ENCODE measurements at regions not wholly inside any gene's neighbourhood (a gene's known extent, or its start where the extent isn't known, plus 50 kb on each side); places are given as distances from the start of the nearest gene placed in this dataset.

DNA sequence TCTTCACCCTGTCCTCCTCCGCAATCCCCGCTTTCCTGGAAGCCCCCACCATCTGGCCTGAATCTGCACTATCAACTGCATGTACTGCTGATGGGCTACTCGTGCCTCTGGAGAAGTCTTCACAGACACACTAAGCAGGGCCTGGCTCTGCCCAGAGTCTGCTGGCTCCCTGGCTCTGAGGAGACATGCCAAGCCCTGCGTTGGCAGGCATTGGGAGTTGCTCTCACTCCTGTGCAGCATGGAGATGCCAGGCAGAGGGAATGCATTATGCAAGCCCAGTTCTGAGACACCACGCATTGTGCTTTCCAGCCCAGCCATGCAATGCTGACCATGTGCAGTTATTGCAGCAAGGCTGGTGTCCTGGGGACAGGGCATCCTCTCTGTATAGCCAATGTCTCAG lies 314.6 kb downstream of the CXCL12 start:
- Mint-ChIP-seq H3K4me3 (no peak overlapping the region), H3K4me1 (ENCODE audit: low read depth) (no peaks in the 10 kb centered on the region), H3K27me3 (peaks cover 3% of the 10 kb centered on the region), H3K36me3 (no peaks in the 10 kb centered on the region), H3K27ac (no peak overlapping the region), H3K9me3 (ENCODE audit: low read depth) (no peaks in the 10 kb centered on the region)

DNA sequence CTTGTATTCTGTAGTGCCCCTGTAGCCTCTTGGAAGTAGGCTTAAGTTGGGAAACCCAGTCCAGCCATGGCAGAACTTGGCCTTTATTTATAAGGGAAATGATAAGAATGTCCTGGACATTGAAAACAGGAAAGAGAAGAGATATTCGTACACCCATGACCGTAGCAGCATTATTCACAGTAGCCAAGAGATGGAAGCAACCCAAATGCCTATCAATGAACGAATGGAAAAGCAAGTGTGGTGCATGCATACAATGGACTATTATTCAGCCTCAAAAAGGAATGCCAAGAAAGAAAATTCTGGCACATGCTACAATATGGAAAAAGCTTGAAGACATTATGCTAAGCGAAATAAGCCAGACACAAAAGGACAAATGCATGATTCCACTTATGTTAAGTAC lies 315.3 kb downstream of the CXCL12 start:
- Mint-ChIP-seq H3K9me3 (ENCODE audit: low read depth) (no peaks in the 10 kb centered on the region), H3K27me3 (peaks cover 3% of the 10 kb centered on the region), H3K4me3 (no peak overlapping the region), H3K27ac (no peak overlapping the region), H3K36me3 (no peaks in the 10 kb centered on the region), H3K4me1 (ENCODE audit: low read depth) (no peaks in the 10 kb centered on the region)

DNA sequence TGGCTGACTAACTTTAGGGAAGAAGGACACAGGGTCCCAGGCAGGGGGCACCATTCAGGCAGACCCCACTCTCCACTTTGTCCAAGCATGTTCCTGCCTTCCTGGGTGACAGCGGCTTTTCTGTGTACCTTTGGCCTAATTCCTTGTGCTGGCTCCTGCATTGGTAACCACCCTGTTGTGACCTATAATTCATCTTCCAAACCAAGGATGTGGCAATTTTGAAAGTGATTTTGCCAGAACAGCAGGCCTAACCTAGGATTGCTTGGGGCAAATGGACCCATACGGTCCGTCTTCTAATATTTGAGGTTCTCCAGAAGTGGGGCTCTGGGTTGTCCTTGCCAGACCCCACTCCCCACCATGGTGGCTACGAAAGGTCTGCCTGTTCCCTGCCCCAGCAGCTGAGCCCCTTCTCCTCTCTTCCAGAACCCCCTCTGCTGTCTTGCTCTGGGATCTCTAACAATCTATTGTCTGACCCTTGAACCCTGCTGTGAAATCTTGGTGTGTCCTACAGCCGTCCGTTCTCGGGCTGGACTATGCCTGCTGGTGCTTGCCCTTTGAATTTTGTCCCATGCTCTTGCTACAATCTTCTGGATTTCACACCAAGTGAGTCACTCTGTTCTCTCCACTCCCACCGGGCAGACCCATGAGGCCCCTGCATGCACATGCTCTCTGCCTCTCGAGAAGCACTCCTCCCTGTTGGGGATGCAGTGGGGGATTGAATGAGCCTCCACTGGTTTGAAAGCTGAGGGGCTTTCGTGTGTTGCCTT lies 316.0 kb downstream of the CXCL12 start:
- no peaks in the 10 kb centered on the region for H3K9me3 Mint-ChIP-seq (ENCODE audit: low read depth)
- H3K27me3 Mint-ChIP-seq, result peaks cover 2% of the 10 kb centered on the region
- H3K4me1 Mint-ChIP-seq (ENCODE audit: low read depth), result no peaks in the 10 kb centered on the region
- no peaks in the 10 kb centered on the region for H3K36me3 Mint-ChIP-seq
- no peak overlapping the region for H3K27ac Mint-ChIP-seq
- H3K4me3 Mint-ChIP-seq, result no peak overlapping the region

DNA sequence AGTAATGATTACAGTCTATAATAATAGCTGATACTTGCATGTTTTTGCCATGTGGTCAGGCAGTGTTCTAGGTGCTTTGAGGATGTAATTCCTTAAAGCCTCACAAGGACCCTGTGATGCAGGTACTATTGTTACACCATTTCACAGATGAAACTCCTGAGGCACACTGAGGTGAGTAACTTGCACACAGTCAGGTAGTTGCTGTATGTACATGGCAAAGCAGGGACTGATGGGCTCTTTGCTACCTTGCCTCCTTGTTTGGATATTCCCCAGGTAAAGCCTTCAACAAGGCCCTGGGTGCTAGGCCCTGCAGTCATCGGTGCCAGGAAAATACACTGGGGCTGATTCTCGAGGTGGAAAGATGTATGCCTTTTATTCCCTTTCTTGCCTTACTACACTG lies 317.5 kb downstream of the CXCL12 start:
- no peak overlapping the region for H3K4me3 Mint-ChIP-seq
- H3K4me1 Mint-ChIP-seq (ENCODE audit: low read depth), result no peaks in the 10 kb centered on the region
- no peaks in the 10 kb centered on the region for H3K9me3 Mint-ChIP-seq (ENCODE audit: low read depth)
- no peaks in the 10 kb centered on the region for H3K36me3 Mint-ChIP-seq
- H3K27ac Mint-ChIP-seq, result no peak overlapping the region
- H3K27me3 Mint-ChIP-seq, result peaks cover 2% of the 10 kb centered on the region

DNA sequence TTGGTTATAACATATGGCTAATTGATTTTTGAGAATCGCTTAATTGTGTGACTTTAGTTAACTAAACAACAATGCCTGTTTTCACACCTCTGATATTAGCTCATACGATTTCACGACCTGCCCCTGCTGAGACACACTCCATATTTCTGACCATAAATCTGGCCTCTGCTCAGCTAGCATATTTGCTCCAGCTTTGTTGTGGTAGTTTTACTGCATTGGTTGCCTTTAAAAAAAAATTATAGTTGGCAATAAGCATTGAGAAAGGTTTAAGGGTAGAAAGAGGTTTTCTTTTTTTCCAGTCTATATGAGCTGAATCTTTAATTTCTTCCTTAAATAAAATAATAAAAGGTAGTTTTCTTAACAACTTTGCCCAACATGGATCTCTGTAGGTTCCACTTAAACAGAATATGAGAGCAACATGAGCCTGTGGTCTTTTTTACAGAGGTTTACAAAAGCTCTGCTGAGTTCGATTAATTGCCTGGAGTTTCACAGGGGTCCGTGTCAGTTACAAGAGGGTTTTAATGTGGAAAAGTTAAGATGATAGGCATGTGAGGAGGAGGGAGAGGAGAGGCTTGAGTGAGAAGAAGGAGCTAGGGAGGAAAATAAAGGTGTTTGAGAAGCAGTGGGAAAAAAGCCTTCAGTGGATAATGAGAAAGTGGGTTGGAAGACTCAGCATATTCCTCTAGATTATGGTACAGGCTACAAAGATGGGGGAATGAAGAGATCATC lies 318.2 kb downstream of the CXCL12 start:
- Mint-ChIP-seq H3K36me3 (no peaks in the 10 kb centered on the region), H3K27ac (no peak overlapping the region), H3K27me3 (peaks cover 2% of the 10 kb centered on the region), H3K9me3 (ENCODE audit: low read depth) (no peaks in the 10 kb centered on the region), H3K4me3 (no peak overlapping the region), H3K4me1 (ENCODE audit: low read depth) (no peaks in the 10 kb centered on the region)

DNA sequence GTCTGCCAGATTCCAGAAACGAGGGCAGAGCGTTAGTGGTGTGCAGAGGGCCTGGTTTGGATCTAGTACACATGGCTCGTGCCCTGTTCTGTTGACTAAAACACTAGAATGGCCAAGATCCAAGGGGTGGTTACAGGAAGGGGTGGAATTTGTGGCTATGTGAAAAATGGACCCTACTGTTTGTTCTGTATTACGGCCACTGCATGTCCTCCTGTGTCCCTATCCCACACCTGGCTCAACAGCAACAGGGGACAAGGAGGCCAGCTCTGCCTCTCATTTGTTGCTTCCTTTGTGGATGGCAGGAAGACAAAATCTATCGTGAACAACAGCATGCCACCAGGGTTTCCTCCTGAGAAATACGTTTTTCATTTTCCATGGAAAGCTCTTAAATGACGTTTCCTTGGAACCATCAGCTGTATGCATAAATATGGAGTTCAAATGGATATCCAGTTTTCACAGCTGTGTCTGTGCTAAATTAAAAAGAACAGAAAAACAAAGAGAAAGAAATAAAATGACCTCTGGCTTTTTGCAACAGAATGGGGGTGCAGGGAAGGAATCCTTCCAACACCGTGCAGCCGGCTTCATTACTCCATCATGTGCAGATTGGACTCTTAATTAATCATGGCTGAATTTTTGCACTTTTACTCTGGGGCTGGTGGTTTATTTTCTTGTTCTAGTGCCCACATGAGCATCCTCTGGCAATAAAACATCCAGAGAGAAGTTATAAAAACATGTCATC lies 318.9 kb downstream of the CXCL12 start:
- Mint-ChIP-seq H3K27ac (no peak overlapping the region), H3K27me3 (peaks cover 3% of the 10 kb centered on the region), H3K36me3 (no peaks in the 10 kb centered on the region), H3K4me3 (no peak overlapping the region), H3K4me1 (ENCODE audit: low read depth) (no peaks in the 10 kb centered on the region), H3K9me3 (ENCODE audit: low read depth) (no peaks in the 10 kb centered on the region)

DNA sequence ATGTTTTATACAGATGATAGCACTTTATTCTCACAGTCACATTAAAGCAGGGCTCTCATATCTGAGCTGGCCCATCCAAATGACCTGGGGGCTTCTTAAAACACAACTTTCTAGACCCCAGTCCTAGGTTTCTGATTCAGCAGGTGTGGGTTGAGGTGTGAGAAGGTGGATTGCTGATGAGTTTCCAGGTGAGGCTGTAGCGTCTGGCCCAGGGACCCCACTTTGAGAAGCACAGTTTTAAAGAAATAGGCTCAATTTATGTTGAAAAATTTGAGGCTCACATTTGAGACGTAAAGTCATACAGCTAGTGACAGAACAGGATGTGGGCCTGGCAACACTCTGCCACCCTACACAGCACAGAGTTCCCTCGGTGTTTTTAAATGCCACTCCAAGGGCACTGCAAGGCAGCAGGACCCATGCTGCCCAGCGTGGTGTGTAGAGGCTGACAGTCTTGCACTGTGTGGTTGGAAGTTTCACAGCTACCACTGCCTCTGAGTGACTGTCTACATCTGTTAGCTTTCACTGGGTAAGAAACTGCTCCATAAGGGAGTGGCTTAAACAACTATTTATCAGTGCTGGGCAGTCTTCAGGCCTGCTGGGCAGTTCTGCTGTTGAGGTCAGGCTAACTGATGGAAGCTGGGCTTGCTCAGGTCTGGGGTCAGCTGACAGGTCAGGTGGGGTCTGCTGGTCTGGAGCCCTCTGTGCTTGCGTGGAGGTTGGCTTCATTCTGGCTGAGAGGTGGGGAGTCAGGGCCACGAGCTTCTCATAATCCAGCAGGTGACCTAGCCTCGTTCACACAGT lies 319.7 kb downstream of the CXCL12 start:
- Mint-ChIP-seq H3K27ac (no peak overlapping the region), H3K4me1 (ENCODE audit: low read depth) (no peaks in the 10 kb centered on the region), H3K4me3 (no peak overlapping the region), H3K27me3 (peaks cover 3% of the 10 kb centered on the region), H3K9me3 (ENCODE audit: low read depth) (no peaks in the 10 kb centered on the region), H3K36me3 (no peaks in the 10 kb centered on the region)

DNA sequence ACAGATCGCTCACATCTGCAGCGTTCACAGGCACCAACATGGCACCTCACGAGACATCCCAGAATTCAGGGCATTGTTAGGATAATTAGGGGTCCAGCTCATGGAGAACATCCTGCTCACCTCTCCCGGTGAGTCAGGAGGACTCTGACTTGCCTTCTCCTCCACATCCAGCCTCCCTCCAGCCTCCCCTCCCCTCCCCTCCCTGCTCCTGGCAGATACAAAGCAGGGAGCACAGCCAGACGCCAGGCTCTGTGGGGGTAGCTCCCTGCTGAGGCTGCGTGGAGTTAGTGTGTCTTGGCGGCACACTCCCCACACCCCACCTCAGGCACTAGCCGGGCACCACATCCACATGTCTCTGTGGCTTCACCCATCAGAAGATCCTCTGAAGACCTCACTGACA lies 320.6 kb downstream of the CXCL12 start:
- H3K4me3 Mint-ChIP-seq, result no peak overlapping the region
- no peaks in the 10 kb centered on the region for H3K9me3 Mint-ChIP-seq (ENCODE audit: low read depth)
- no peaks in the 10 kb centered on the region for H3K36me3 Mint-ChIP-seq
- H3K4me1 Mint-ChIP-seq (ENCODE audit: low read depth), result no peaks in the 10 kb centered on the region
- H3K27me3 Mint-ChIP-seq, result peaks cover 3% of the 10 kb centered on the region
- H3K27ac Mint-ChIP-seq, result no peak overlapping the region

DNA sequence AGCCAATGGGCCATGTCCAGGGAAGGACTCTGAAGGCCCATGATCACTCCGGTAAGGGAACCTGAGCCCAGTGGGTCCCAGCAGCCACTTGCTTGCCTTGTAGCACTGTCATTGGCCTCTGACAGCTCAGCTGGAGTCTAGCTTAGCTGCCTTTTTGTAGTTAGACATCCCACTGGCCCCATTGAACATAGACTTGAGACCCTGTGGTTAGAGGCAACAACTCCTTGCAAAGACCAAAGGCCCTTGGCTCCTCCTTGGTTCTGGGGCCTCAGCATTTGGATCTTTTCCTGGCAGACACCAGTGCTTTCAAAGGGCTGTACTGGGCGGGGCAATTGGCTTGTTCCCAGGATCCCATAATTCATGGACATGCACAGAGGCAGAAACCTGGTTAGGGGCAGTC lies 321.2 kb downstream of the CXCL12 start:
- Mint-ChIP-seq H3K4me1 (ENCODE audit: low read depth) (no peaks in the 10 kb centered on the region), H3K27ac (no peak overlapping the region), H3K27me3 (peaks cover 5% of the 10 kb centered on the region), H3K9me3 (ENCODE audit: low read depth) (no peaks in the 10 kb centered on the region), H3K36me3 (no peaks in the 10 kb centered on the region), H3K4me3 (no peak overlapping the region)

DNA sequence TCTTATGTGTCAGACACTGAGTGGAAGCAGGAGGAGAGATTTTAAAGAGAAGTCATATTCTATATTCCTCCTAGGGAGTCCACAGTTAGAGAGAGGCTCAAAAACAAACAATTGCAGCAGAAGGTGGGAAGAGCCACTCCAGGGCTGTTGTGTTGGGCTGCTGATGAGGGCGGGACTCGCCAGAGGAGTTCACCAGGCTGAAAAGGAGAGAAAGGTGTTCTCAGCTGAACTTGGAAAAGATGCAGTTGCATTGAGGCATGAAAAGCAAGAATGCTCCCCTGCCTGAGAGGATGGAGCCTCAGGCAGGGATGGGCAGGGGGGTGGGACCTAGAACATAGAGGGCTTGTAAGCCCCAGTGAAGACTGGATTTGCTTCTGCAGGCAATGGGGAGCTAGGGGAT lies 324.2 kb downstream of the CXCL12 start:
- Mint-ChIP-seq H3K36me3 (no peaks in the 10 kb centered on the region), H3K4me1 (ENCODE audit: low read depth) (no peaks in the 10 kb centered on the region), H3K27ac (no peak overlapping the region), H3K4me3 (no peak overlapping the region), H3K9me3 (ENCODE audit: low read depth) (no peaks in the 10 kb centered on the region), H3K27me3 (peaks cover 7% of the 10 kb centered on the region)

DNA sequence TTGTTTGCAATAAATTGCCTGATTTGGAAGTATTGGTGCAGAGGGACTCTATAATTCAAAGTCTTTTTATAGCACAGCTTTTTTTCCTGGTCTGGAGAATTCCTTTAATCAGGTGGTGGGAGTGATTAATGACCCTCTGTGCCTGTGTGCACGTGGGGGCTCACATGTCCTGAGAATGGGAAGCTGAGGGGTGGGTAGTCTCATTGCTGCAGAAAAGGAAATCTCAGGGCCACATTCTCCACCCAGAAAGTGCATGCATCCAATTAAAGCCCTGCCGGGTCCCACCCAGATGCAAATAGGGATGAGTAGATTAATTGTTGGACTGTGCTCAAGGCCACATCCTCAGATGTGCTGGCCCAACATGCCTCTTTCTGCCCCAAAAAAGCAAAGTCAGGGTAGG lies 324.7 kb downstream of the CXCL12 start:
- no peak overlapping the region for H3K4me3 Mint-ChIP-seq
- H3K9me3 Mint-ChIP-seq (ENCODE audit: low read depth), result no peaks in the 10 kb centered on the region
- no peaks in the 10 kb centered on the region for H3K36me3 Mint-ChIP-seq
- no peak overlapping the region for H3K27ac Mint-ChIP-seq
- peaks cover 7% of the 10 kb centered on the region for H3K27me3 Mint-ChIP-seq
- no peaks in the 10 kb centered on the region for H3K4me1 Mint-ChIP-seq (ENCODE audit: low read depth)

DNA sequence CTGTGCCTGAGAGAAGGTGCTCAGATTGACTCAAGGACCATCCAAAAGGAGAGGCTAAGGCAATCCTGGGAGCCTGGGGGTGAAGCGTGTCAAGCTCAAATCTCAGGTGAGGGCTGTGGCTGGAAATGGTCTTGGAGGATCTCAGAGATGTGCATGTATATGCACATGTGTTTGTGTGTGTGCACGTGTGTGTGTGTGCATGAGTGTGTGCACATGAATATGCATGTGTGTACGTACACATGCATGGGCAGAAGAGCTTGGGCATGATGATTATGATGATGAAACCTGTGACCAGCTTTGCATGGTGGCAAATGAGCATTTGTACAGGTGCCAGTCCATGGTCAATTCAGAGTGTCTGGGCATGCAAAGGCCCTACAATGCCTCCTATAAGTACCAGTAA lies 326.6 kb downstream of the CXCL12 start:
- Mint-ChIP-seq H3K36me3 (no peaks in the 10 kb centered on the region), H3K27ac (no peak overlapping the region), H3K4me1 (ENCODE audit: low read depth) (no peaks in the 10 kb centered on the region), H3K4me3 (no peak overlapping the region), H3K9me3 (ENCODE audit: low read depth) (no peaks in the 10 kb centered on the region), H3K27me3 (peaks cover 7% of the 10 kb centered on the region)

DNA sequence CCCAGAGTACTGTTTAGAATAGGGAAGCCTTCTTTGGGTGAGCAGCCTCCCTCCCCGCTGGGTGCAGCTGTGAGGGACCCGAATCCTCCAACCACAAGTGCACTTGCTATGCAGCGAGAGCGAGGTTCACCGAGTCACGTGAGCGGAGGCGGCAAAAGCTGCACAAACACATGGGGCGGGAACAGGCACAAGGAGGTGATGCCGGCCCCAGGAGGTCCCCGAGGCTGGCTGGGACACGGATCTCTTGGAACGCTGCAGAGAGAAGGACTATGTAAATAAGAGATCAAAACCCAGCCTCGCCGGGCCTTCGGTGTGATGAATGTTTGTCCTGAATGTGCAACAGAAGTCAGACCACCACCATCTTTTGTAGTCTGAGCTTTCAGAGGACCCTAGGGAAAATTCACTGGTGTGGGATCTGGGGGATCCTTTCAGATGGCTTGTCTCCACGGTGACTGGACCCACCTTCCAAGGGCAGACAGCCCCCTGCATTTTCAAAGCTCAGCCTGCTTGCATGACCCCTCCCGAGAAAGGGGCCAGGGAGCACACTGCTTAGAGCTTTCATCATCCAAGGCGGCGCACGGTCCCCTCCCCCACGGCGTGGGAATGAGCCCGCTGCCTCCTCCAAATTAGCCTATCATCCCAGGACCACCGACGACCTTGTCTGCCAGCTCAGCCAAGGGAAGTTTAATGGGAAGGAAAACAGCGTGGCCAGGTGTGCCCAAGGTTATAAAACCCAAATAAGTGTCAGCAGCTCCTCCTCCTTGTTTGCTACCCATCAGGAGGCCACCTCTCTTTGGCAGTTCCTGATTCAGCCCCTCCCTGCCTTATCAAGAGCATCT lies 327.7 kb downstream of the CXCL12 start:
- peaks cover 9% of the 10 kb centered on the region for H3K27me3 Mint-ChIP-seq

DNA sequence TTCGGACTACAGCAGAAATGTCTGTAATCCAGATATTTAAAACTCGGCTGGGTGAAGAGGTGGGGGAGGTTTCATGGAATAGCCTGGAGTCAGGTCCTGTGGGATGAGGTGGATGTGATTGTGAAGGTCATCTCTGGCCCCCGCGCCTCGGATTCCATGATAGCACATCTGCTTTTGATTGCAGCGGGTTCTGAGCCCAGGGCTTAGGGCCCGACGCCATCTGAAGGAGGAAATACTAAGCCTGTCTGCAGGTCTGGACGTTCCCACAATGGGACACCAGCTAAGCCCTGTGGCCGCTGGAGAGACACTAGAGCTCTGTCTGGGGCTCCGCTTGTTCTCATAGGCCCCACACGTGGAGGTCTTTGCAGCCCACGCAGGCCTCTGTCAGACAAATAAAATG lies 328.7 kb downstream of the CXCL12 start:
- H3K27ac Mint-ChIP-seq, result no peak overlapping the region
- H3K27me3 Mint-ChIP-seq, result peaks cover 13% of the 10 kb centered on the region
- no peaks in the 10 kb centered on the region for H3K36me3 Mint-ChIP-seq
- no peaks in the 10 kb centered on the region for H3K9me3 Mint-ChIP-seq (ENCODE audit: low read depth)
- H3K4me1 Mint-ChIP-seq (ENCODE audit: low read depth), result no peaks in the 10 kb centered on the region
- no peak overlapping the region for H3K4me3 Mint-ChIP-seq

More for the DNA sequence above, 327.7 kb downstream of the CXCL12 start:
- Mint-ChIP-seq H3K27ac (no peak overlapping the region), H3K36me3 (no peaks in the 10 kb centered on the region), H3K4me3 (no peak overlapping the region), H3K9me3 (ENCODE audit: low read depth) (no peaks in the 10 kb centered on the region), H3K4me1 (ENCODE audit: low read depth) (no peaks in the 10 kb centered on the region)

All from activated naive CD8-positive, alpha-beta T cell (primary cell).